Epithelial cell of esophagus (primary cell): ENCODE measurements at regions not wholly inside any gene's neighbourhood (a gene's known extent, or its start where the extent isn't known, plus 50 kb on each side); places are given as distances from the start of the nearest gene placed in this dataset.
"Not testable (repeated sequence)": the region's sequence is repeated elsewhere in the genome, so short reads cannot be mapped to it uniquely, and the experiment has no call there.

Experiments used
- DNase-seq: peaks from one replicate; pipeline ENCODE4 v3.0.0; 2010; ENCODE audit warnings: low read depth
- H3K4me3 ChIP-seq: 2 replicates; pipeline ENCODE4 v1.5.1; 2011; ENCODE audit warnings: mild to moderate bottlenecking, low read length, control low read depth
- TF ChIP-seq, protein P1 (sequence below): IDR thresholded peaks from 2 replicates; pipeline ENCODE4 v1.5.1; 2011; ENCODE audit warnings: low read depth, mild to moderate bottlenecking, low read length, control low read depth, inconsistent platforms; ENCODE audit not compliant: insufficient read depth; ENCODE audit errors: missing control alignments

DNA sequence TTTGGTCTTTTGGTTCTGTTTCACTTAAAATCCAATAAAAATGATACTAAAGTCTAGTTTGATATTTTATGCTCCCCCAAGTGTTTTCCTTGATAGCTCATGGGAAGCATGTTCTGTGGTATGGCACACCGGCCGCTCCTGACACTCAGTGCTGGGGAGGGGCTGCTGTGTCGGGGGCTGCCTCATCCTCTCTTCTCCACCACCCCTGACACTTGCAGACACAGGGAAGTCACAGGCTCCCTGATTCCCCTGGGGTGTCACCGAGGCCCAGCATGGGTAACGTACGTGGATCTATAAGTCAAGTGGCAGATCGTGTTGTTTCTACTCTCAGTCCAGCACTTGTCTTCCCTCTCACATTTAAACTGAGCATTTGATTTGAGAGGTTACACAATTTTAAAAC lies 508.6 kb downstream of the TNS3 start:
- H3K4me3 ChIP-seq: no peak overlapping the region
- DNase-seq: no peak
- TF ChIP-seq, protein P1, sequence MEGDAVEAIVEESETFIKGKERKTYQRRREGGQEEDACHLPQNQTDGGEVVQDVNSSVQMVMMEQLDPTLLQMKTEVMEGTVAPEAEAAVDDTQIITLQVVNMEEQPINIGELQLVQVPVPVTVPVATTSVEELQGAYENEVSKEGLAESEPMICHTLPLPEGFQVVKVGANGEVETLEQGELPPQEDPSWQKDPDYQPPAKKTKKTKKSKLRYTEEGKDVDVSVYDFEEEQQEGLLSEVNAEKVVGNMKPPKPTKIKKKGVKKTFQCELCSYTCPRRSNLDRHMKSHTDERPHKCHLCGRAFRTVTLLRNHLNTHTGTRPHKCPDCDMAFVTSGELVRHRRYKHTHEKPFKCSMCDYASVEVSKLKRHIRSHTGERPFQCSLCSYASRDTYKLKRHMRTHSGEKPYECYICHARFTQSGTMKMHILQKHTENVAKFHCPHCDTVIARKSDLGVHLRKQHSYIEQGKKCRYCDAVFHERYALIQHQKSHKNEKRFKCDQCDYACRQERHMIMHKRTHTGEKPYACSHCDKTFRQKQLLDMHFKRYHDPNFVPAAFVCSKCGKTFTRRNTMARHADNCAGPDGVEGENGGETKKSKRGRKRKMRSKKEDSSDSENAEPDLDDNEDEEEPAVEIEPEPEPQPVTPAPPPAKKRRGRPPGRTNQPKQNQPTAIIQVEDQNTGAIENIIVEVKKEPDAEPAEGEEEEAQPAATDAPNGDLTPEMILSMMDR: no peak

DNA sequence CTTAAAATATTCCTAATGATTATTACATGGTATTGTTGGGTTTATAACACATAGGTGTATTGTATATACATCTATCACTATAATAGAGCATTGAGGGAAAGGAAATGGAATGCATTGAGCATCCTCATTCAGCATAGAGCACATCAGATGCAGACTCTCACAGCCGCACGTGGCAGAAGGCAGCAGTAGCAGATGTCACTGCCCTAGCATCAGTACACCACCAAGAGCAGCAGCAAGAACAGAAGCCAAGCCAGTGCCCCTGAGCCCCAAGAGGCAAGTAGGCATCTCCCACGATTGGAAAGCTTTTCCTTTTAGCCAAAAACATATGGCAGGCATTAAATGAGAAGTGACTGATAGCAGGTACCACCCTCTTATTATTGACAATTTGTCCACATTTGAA lies 510.0 kb downstream of the TNS3 start:
- no peak for DNase-seq
- TF ChIP-seq, protein P1: no peak
- H3K4me3 ChIP-seq: no peak overlapping the region

DNA sequence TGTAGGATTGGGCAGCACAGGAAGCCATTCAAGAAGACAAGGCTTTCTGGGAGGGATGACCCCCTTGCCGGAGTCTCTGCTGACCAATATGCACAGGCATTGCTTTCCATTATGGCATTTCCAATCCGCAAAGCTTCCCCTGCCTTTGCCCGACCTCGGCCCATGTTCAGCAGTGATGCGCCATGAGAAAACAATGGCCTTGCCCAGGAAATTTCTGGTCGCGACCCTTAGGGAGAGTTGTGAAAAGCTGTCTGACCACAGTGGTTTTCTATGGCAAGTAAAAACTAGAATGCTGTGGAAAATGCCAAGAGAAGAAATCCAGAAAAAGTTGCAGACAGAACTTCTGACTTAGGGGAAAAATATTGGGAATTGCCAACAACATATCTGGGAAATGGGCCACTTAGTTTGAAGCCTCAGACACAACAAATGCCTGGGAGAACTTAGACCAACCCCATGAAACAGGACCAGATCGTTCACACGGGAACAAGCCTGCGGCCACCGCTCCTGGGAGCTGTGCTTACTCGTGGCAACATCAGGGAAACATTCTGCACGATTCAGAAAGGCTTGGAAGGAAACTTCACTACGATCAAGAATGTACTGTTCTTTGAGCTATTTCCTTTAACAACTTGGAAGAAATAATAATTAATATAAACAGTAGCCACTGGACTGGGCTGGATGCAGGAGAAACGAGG lies 512.4 kb downstream of the TNS3 start:
- TF ChIP-seq, protein P1: no peak
- no peak for DNase-seq
- no peak overlapping the region for H3K4me3 ChIP-seq

DNA sequence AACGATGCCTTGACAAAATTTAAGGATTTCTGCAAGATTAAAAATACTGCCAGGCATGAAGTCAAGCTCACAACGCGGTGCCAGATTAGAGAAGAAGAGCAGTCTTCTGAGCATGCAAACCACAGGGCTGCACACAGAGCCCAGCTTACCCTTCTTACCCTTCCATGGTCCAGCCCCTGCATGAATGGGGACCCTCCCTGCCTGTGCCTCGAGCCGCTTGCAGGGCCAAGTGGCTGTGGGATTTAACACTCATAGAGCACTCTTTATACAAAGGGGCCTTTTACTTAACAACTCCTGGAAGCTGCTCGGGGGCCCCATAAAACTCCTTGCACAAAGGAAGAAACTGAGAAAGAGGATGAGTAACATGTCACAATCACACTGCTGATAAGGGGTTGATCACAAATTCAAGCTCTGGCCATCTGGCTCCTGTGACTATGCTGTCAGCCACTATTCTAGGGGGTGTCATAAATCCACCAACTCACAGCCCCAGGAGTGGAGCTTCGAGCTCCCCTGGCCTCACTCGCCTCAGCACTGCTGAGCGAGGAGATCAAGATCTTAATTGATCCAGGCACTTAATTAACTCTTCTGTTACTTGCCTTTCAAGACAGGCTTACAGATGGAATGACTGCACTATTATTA lies 514.8 kb downstream of the TNS3 start:
- no peak overlapping the region for H3K4me3 ChIP-seq
- TF ChIP-seq, protein P1: no peak
- DNase-seq: no peak

DNA sequence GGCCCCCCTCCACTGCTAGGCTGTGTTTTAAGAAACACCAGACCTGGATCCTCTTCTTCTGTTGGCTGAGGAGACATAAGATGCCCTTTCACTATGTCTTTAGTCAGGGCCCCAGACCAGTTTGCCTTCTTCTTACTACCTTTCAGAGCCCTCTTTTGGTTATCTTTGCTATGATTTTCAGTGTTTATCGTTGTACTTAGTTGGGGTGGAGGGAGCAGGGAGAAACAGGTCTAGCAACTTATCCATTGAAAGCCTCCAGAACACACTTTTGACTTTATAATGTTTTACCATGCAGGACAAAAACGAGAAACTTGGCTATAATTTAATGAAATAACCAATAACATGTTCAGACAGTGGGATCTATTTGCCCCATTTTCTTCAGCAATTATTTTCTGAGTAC lies 525.2 kb downstream of the TNS3 start:
- no peak overlapping the region for H3K4me3 ChIP-seq
- no peak for DNase-seq
- TF ChIP-seq, protein P1: no peak

DNA sequence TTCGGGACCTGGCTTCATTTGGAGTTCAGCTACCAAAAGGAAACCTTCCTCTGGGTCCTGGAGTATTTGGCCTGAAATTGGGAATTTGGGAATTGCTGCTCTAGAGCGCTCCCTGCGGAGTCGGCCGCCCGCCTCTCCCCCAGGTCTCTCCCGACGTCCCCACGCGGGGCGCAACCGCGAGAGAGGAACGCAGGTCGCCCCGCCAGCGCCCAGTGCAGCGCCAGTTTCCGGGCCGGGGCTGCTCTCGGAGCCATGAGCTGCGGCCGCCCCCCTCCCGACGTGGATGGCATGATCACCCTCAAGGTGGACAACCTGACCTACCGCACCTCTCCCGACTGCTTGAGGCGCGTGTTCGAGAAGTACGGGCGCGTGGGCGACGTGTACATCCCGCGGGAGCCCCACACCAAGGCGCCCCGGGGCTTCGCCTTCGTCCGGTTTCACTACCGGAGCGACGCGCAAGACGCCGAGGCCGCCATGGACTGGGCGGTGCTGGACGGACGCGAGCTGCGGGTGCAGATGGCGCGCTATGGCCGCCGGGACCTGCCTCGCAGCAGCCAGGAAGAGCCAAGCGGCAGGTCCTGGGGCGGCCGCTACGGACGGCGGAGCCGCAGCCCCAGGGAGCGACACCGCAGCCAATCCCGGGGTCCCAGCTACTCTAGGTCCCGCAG lies 529.2 kb downstream of the TNS3 start:
- DNase-seq: not testable (repeated sequence)
- peak overlapping the region; percentile 19 for H3K4me3 ChIP-seq

DNA sequence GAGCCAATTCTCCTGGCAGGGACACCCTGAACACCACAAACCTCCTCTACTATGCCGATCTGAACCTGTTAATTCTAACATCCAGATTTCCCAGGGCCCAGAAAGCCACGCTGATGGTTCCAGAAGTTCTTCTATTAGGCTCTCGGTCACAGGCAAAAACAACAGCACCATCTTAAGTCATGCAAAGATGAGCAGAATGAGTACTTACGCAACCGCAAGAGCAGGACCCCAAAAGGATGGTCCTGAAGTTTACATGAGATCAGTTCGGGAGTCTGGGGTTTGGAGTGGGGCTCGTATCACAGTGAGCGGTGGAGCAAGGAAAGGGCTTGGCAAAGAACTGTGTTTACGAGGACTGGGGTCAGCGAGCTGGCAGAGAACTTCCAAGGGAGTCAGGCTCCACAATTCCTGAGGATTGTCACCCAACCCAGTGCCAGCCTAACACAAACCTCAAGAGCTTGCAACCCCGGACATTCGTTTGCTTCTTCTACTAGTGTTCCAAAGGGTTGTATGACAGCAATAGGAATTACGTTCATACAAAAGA lies 532.6 kb downstream of the TNS3 start:
- TF ChIP-seq, protein P1: no peak

More for the DNA sequence above, 532.6 kb downstream of the TNS3 start:
- DNase-seq: no peak
- no peak overlapping the region for H3K4me3 ChIP-seq
